GM12875 (cell line): ENCODE measurements at regions not wholly inside any gene's neighbourhood (a gene's known extent, or its start where the extent isn't known, plus 50 kb on each side); places are given as distances from the start of the nearest gene placed in this dataset.

Experiments used
- H3K4me3 ChIP-seq: one replicate; pipeline ENCODE4 v1.5.1; 2011; ENCODE audit warnings: low read depth, low read length, control low read depth
- CTCF ChIP-seq: IDR thresholded peaks from 2 replicates; pipeline ENCODE4 v1.5.1; 2011; ENCODE audit warnings: low read depth, mild to moderate bottlenecking, control low read depth, inconsistent platforms, low read length, moderate library complexity, borderline replicate concordance; ENCODE audit not compliant: insufficient read depth

GRCh38 chr1:220410611-220411010 is 117.3 kb upstream of the MARK1 start:
- TF ChIP-seq CTCF: no peak

GRCh38 chr1:220409771-220410595 is 118.0 kb upstream of the MARK1 start:
- no peak for TF ChIP-seq CTCF
- H3K4me3 ChIP-seq: no peak overlapping the region

More at GRCh38 chr1:220410611-220411010, 117.3 kb upstream of the MARK1 start:
- no peak overlapping the region for H3K4me3 ChIP-seq

- H3K4me3 ChIP-seq: no peak overlapping the region
- no peak for TF ChIP-seq CTCF
Measured at GRCh38 chr1:220407191-220407590, 120.7 kb upstream of the MARK1 start.

GRCh38 chr1:220398238-220398637 is 126.0 kb upstream of the RAB3GAP2 start:
- TF ChIP-seq CTCF: no peak
- H3K4me3 ChIP-seq: no peak overlapping the region

- TF ChIP-seq CTCF: no peak
- no peak overlapping the region for H3K4me3 ChIP-seq
Measured at GRCh38 chr1:220391491-220391890, 119.2 kb upstream of the RAB3GAP2 start.

GRCh38 chr1:220389634-220390033 is 117.4 kb upstream of the RAB3GAP2 start:
- no peak overlapping the region for H3K4me3 ChIP-seq
- no peak for TF ChIP-seq CTCF
